Heart right ventricle (tissue), 16 donors: ENCODE measurements at regions not wholly inside any gene's neighbourhood (a gene's known extent, or its start where the extent isn't known, plus 50 kb on each side); places are given as distances from the start of the nearest gene placed in this dataset.

ENCODE experiments used
- ATAC-seq, 8 donors: fragments of 200-7000 bp; cut with Tn5 transposase; one replicate each; pipeline ENCODE4 v1.9.1; 2020; ENCODE audit warnings: mild to moderate bottlenecking in 8 of 8, moderate library complexity in 8 of 8, moderate number of reproducible peaks in 1 of 8
- DNase-seq, 2 donors: peaks; one replicate each; pipeline ENCODE4 v3.0.0-alpha.2; 2020
- H3K27ac ChIP-seq, 10 donors: fragments of 200-600 bp; sonication (generic) in 2 of 10; one replicate each; pipeline versions ENCODE4 v1.5.0 to v1.8.0; 2020 to 2022; ENCODE audit warnings: mild to moderate bottlenecking in 3 of 10
- H3K27me3 ChIP-seq, 7 donors: fragments of 200-600 bp; one replicate each; pipeline ENCODE4 v1.8.0; 2021 to 2022; ENCODE audit warnings: mild to moderate bottlenecking in 2 of 7
- H3K36me3 ChIP-seq, 9 donors: fragments of 200-600 bp; sonication (generic) in 1 of 9; one replicate each; pipeline versions ENCODE4 v1.5.0 to v1.8.0; 2020 to 2022; ENCODE audit warnings: mild to moderate bottlenecking in 2 of 9
- H3K4me1 ChIP-seq, 9 donors: fragments of 200-600 bp; sonication (generic) in 1 of 9; one replicate each; pipeline versions ENCODE4 v1.5.0 to v1.8.0; 2020 to 2022; ENCODE audit warnings: mild to moderate bottlenecking in 4 of 9
- H3K4me3 ChIP-seq, 10 donors: fragments of 200-600 bp; sonication (generic) in 2 of 10; one replicate each; pipeline versions ENCODE4 v1.5.0 to v1.8.0; 2020 to 2022; ENCODE audit warnings: mild to moderate bottlenecking in 7 of 10, moderate library complexity in 2 of 10
- H3K9me3 ChIP-seq, 11 donors: fragments of 200-600 bp in 10 of 11; sonication (generic) in 2 of 11; one replicate each; pipeline versions ENCODE4 v1.5.0 to v1.8.0; 2013 to 2022; ENCODE audit warnings: mild to moderate bottlenecking in 2 of 11, control low read depth in 1 of 11, moderate library complexity in 1 of 11
- CTCF ChIP-seq, 9 donors: fragments of 200-600 bp; sonication (generic) in 2 of 9; IDR thresholded peaks; one replicate each; pipeline versions ENCODE4 v1.5.0 to v1.8.0; 2021 to 2022; ENCODE audit warnings: antibody characterized with exemption in 9 of 9, mild to moderate bottlenecking in 5 of 9, moderate library complexity in 1 of 9
- WGBS, 2 donors: extraction: QIAGEN DNeasy Blood & Tissue Kit; methylation state at CpG; one replicate each; pipeline ENCODE4 v1.1.7; 2013; ENCODE audit warnings: inconsistent platforms in 1 of 2; 5-methylcytosine and 5-hydroxymethylcytosine counted together
- intact Hi-C, 10 donors: fragments of 100-400 bp; cut with DNase I; formaldehyde crosslinking; loops; one replicate each; pipeline versions ENCODE4 v1.11.1 to v1.14.2; 2022
- donor health status: Arrhythmogenic right ventricular cardiomyopathy.
- donor health status: ischemic (EF 13 %, LVEDD 7.1; RV severe dilation, severe dysfunction).
- donor health status: healthy with polysubstance abuse.
- donor health status: DM: no; HTN: yes; CAD: no.
- donor health status: DM: no; HTN: no; CAD: no.
- donor health status: ischemic (EF 25% LVEDD 6.9; RV normal size, moderate dysfunction).
- donor health status: ischemic (EF 25% LVEDD 5.7; RV mildly dilated, moderate dysfunction).
- donor health status: healthy.
- donor health status: DM: yes; HTN: yes; CAD: no.
- donor health status: Ischemic cardiomyopathy.
- donor health status: ischemic (EF 35%, LVEDD 5.7; RV mildly dilated, moderate dysfunction).
- donor health status: nonischemic (EF 11% LVEDD 7.7; RV severe dilation, severe dysfunction).
- donor health status: DM: yes; HTN: yes; CAD: no.
- donor health status: PGD.
- donor health status: ischemic (EF 29% LVEDD 5.4; RV normal size, mild dysfunction).
- donor health status: nonischemic (EF 23%, LVEDD 6.1; RV moderate dilation, normal function).

GRCh38 chr6:22041797-22042480 lies 254.9 kb downstream of the PRL start:
- no peak for ATAC-seq
- WGBS, 2 donors: 58 to 61% methylated on average over 3 of the region's 3 CpGs
- Histone ChIP-seq H3K27me3 (no peaks in the 10 kb centered on the region), H3K36me3 (no peaks in the 10 kb centered on the region), H3K9me3 (peaks cover 0 to 25% (median 10%) of the 10 kb centered on the region in 11 donors), H3K4me3 (no peak overlapping the region), H3K27ac (peak overlapping the region in 7 of 10 donors; percentile 26 to 84 (median 74)), H3K4me1 (peaks cover 8 to 33% (median 22%) of the 10 kb centered on the region in 9 donors)
- no peak for TF ChIP-seq CTCF (IDR thresholded peaks at IDR 0.05)
- no peak for DNase-seq
- intact Hi-C loops: no loop called here

GRCh38 chr6:22042706-22043105 lies 254.1 kb downstream of the PRL start:
- no peaks in the 10 kb centered on the region for H3K36me3 ChIP-seq
- intact Hi-C loops: no loop called here
- peaks cover 8 to 33% (median 22%) of the 10 kb centered on the region in 9 donors for H3K4me1 ChIP-seq
- no peaks in the 10 kb centered on the region for H3K27me3 ChIP-seq
- DNase-seq (peak; percentile 17 to 26), ATAC-seq (peak; percentile 15 to 66 (median 50))
- peaks cover 0 to 25% (median 10%) of the 10 kb centered on the region in 11 donors for H3K9me3 ChIP-seq
- H3K4me3 ChIP-seq: no peak overlapping the region
- peak overlapping the region; percentile 17 to 84 (median 71) for H3K27ac ChIP-seq
- TF ChIP-seq CTCF (IDR thresholded peaks at IDR 0.05): no peak

- Histone ChIP-seq H3K27ac (peak overlapping the region; percentile 17 to 84 (median 71)), H3K27me3 (no peaks in the 10 kb centered on the region), H3K36me3 (no peaks in the 10 kb centered on the region), H3K4me3 (peak overlapping the region in 8 of 10 donors; percentile 8 to 40 (median 34)), H3K9me3 (peaks cover 0 to 25% (median 10%) of the 10 kb centered on the region in 11 donors), H3K4me1 (peaks cover 8 to 33% (median 22%) of the 10 kb centered on the region in 9 donors)
- WGBS, 2 donors: 21 to 25% methylated on average over 7 of the region's 7 CpGs
- DNase-seq: peak; percentile 21 to 41
- intact Hi-C loops: no loop called here
- TF ChIP-seq CTCF (IDR thresholded peaks at IDR 0.05): no peak
- ATAC-seq: peak; percentile 68 to 91 (median 88)
These were observed 253.4 kb downstream of the PRL start for GRCh38 chr6:22043284-22043962.

- WGBS, 2 donors: 88 to 90% methylated on average over 3 of the region's 3 CpGs
- Histone ChIP-seq H3K27me3 (no peaks in the 10 kb centered on the region), H3K27ac (no peak overlapping the region), H3K4me1 (peaks cover 8 to 33% (median 22%) of the 10 kb centered on the region in 9 donors), H3K9me3 (peaks cover 0 to 12% (median 7%) of the 10 kb centered on the region in 11 donors), H3K36me3 (no peaks in the 10 kb centered on the region), H3K4me3 (no peak overlapping the region)
- no peak for ATAC-seq
- no peak for TF ChIP-seq CTCF (IDR thresholded peaks at IDR 0.05)
- no peak for DNase-seq
- intact Hi-C loops: no loop called here
These were observed 251.4 kb downstream of the PRL start for GRCh38 chr6:22045261-22045912.
